Testis (tissue), 2 donors: ENCODE measurements at regions not wholly inside any gene's neighbourhood (a gene's known extent, or its start where the extent isn't known, plus 50 kb on each side); places are given as distances from the start of the nearest gene placed in this dataset.

Source experiments
- POLR2A ChIP-seq: fragments of 450-650 bp; IDR thresholded peaks from one replicate; pipeline ENCODE4 v1.6.1; 2017; ENCODE audit warnings: antibody characterized with exemption, mild to moderate bottlenecking, moderate library complexity
- TF ChIP-seq, protein P1 (sequence below), 3 experiments: fragments of 450-650 bp in 2 of 3; fragments of 200-600 bp in 1 of 3; sonication (generic) in 1 of 3; IDR thresholded peaks; one replicate each; pipeline ENCODE4 v1.5.1; 2016 to 2019; ENCODE audit warnings: antibody characterized with exemption in 3 of 3, mild to moderate bottlenecking in 2 of 3, moderate library complexity in 1 of 3

DNA sequence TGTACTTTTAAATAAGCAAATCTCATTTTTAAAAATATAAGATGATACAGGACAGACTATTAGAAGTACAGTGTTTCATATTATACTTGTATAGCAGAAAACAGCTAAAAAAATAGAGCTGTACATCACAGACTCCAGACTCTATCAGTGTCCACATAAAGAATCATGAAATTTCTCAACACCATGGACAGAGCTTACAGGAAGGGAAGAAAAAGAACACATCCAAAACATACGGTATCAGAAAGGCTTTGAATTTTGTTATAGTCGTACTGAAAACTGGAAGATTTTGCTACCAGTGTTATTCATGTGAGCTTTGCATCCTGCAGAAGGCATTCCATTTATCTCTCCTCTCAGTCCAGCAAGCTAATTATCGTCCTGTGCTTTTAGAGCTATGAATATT is 183.2 kb upstream of the PTPRZ1 start:
- no peak for TF ChIP-seq POLR2A
- TF ChIP-seq, protein P1, sequence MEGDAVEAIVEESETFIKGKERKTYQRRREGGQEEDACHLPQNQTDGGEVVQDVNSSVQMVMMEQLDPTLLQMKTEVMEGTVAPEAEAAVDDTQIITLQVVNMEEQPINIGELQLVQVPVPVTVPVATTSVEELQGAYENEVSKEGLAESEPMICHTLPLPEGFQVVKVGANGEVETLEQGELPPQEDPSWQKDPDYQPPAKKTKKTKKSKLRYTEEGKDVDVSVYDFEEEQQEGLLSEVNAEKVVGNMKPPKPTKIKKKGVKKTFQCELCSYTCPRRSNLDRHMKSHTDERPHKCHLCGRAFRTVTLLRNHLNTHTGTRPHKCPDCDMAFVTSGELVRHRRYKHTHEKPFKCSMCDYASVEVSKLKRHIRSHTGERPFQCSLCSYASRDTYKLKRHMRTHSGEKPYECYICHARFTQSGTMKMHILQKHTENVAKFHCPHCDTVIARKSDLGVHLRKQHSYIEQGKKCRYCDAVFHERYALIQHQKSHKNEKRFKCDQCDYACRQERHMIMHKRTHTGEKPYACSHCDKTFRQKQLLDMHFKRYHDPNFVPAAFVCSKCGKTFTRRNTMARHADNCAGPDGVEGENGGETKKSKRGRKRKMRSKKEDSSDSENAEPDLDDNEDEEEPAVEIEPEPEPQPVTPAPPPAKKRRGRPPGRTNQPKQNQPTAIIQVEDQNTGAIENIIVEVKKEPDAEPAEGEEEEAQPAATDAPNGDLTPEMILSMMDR (IDR thresholded peaks at IDR 0.05), result no peak
